HG02970 (cell line): ENCODE measurements at regions not wholly inside any gene's neighbourhood (a gene's known extent, or its start where the extent isn't known, plus 50 kb on each side); places are given as distances from the start of the nearest gene placed in this dataset.

Source experiments
- ATAC-seq: cut with Tn5 transposase; IDR thresholded peaks from one replicate; pipeline ENCODE4 v1.9.1; 2021; ENCODE audit warnings: mild to moderate bottlenecking, moderate library complexity, moderate number of reproducible peaks; ENCODE audit not compliant: unreplicated experiment, low FRiP score

GRCh38 chr11:28728666-28729065 is 620.5 kb downstream of the METTL15 start:
- no peak for ATAC-seq

- no peak for ATAC-seq
Measured at GRCh38 chr11:28727254-28727653, 619.1 kb downstream of the METTL15 start.

GRCh38 chr11:28726432-28726831 is 618.2 kb downstream of the METTL15 start:
- no peak for ATAC-seq

GRCh38 chr11:28715726-28716125 is 607.5 kb downstream of the METTL15 start:
- no peak for ATAC-seq

- ATAC-seq = no peak
Measured at GRCh38 chr11:28713850-28714249, 605.7 kb downstream of the METTL15 start.

- ATAC-seq = no peak
Measured at GRCh38 chr11:28708075-28708474, 599.9 kb downstream of the METTL15 start.

GRCh38 chr11:28704801-28705200 is 596.6 kb downstream of the METTL15 start:
- ATAC-seq = no peak

GRCh38 chr11:28703371-28703770 is 595.2 kb downstream of the METTL15 start:
- ATAC-seq = no peak

GRCh38 chr11:28702871-28703270 is 594.7 kb downstream of the METTL15 start:
- no peak for ATAC-seq

GRCh38 chr11:28702450-28702790 is 594.2 kb downstream of the METTL15 start:
- no peak for ATAC-seq

GRCh38 chr11:28701760-28702449 is 593.7 kb downstream of the METTL15 start:
- no peak for ATAC-seq

- no peak for ATAC-seq
Measured at GRCh38 chr11:28699701-28700100, 591.5 kb downstream of the METTL15 start.

GRCh38 chr11:28697920-28698827 is 590.0 kb downstream of the METTL15 start:
- no peak for ATAC-seq

GRCh38 chr11:28696591-28696990 is 588.4 kb downstream of the METTL15 start:
- ATAC-seq = no peak

- no peak for ATAC-seq
Measured at GRCh38 chr11:28690746-28691145, 582.6 kb downstream of the METTL15 start.

- ATAC-seq = no peak
Measured at GRCh38 chr11:28684011-28684586, 575.9 kb downstream of the METTL15 start.

- no peak for ATAC-seq
Measured at GRCh38 chr11:28679795-28680468, 571.7 kb downstream of the METTL15 start.

GRCh38 chr11:28677721-28678120 is 569.5 kb downstream of the METTL15 start:
- no peak for ATAC-seq

GRCh38 chr11:28675183-28675582 is 567.0 kb downstream of the METTL15 start:
- ATAC-seq = no peak

GRCh38 chr11:28674433-28675103 is 566.4 kb downstream of the METTL15 start:
- no peak for ATAC-seq
